ENCODE measurements at regions not wholly inside any gene's neighbourhood (a gene's known extent, or its start where the extent isn't known, plus 50 kb on each side); places are given as distances from the start of the nearest gene placed in this dataset.

- ATAC-seq (peak; percentile 85 to 90), DNase-seq (peak; percentile 35)
- no peaks in the 10 kb centered on the region for H3K9me3 Mint-ChIP-seq
- H3K36me3 Mint-ChIP-seq (ENCODE audit: insufficient read depth) = no peaks in the 10 kb centered on the region
- H3K4me3 Mint-ChIP-seq = peak overlapping the region; percentile 15
- peaks cover 42% of the 10 kb centered on the region for H3K4me1 Mint-ChIP-seq (ENCODE audit: low read depth)
- H3K27me3 Mint-ChIP-seq (ENCODE audit: low read depth) = no peaks in the 10 kb centered on the region
These were observed 71.9 kb upstream of the DUSP5 start for GRCh38 chr10:110425684-110426293.

GRCh38 chr10:110426294-110427181 is 71.2 kb upstream of the DUSP5 start:
- H3K36me3 Mint-ChIP-seq (ENCODE audit: insufficient read depth) = no peaks in the 10 kb centered on the region
- ATAC-seq (no peak), DNase-seq (no peak)
- no peaks in the 10 kb centered on the region for H3K9me3 Mint-ChIP-seq
- peak overlapping the region; percentile 15 for H3K4me3 Mint-ChIP-seq
- no peaks in the 10 kb centered on the region for H3K27me3 Mint-ChIP-seq (ENCODE audit: low read depth)
- H3K4me1 Mint-ChIP-seq (ENCODE audit: low read depth) = peaks cover 36% of the 10 kb centered on the region

GRCh38 chr10:110429301-110429700 is 68.4 kb upstream of the DUSP5 start:
- ATAC-seq = no peak
- Mint-ChIP-seq H3K4me1 (ENCODE audit: low read depth) (peaks cover 37% of the 10 kb centered on the region), H3K27me3 (ENCODE audit: low read depth) (no peaks in the 10 kb centered on the region), H3K4me3 (no peak overlapping the region), H3K9me3 (no peaks in the 10 kb centered on the region), H3K36me3 (ENCODE audit: insufficient read depth) (no peaks in the 10 kb centered on the region)
- DNase-seq = no peak

- no peaks in the 10 kb centered on the region for H3K36me3 Mint-ChIP-seq (ENCODE audit: insufficient read depth)
- H3K27me3 Mint-ChIP-seq (ENCODE audit: low read depth) = no peaks in the 10 kb centered on the region
- no peak for DNase-seq
- no peak overlapping the region for H3K4me3 Mint-ChIP-seq
- H3K9me3 Mint-ChIP-seq = no peaks in the 10 kb centered on the region
- peaks cover 33% of the 10 kb centered on the region for H3K4me1 Mint-ChIP-seq (ENCODE audit: low read depth)
- ATAC-seq = no peak
These were observed 67.1 kb upstream of the DUSP5 start for GRCh38 chr10:110430340-110431273.

GRCh38 chr10:110431659-110432058 is 66.0 kb upstream of the DUSP5 start:
- Mint-ChIP-seq H3K27me3 (ENCODE audit: low read depth) (no peaks in the 10 kb centered on the region), H3K36me3 (ENCODE audit: insufficient read depth) (no peaks in the 10 kb centered on the region), H3K4me1 (ENCODE audit: low read depth) (peaks cover 22% of the 10 kb centered on the region), H3K4me3 (no peak overlapping the region), H3K9me3 (no peaks in the 10 kb centered on the region)
- no peak for DNase-seq
- ATAC-seq = no peak

GRCh38 chr10:110432084-110432483 is 65.6 kb upstream of the DUSP5 start:
- H3K36me3 Mint-ChIP-seq (ENCODE audit: insufficient read depth) = no peaks in the 10 kb centered on the region
- no peak overlapping the region for H3K4me3 Mint-ChIP-seq
- no peaks in the 10 kb centered on the region for H3K9me3 Mint-ChIP-seq
- no peaks in the 10 kb centered on the region for H3K27me3 Mint-ChIP-seq (ENCODE audit: low read depth)
- H3K4me1 Mint-ChIP-seq (ENCODE audit: low read depth) = peaks cover 18% of the 10 kb centered on the region
- ATAC-seq = no peak
- no peak for DNase-seq

- Mint-ChIP-seq H3K4me1 (ENCODE audit: low read depth) (peaks cover 17% of the 10 kb centered on the region), H3K27me3 (ENCODE audit: low read depth) (no peaks in the 10 kb centered on the region), H3K9me3 (no peaks in the 10 kb centered on the region), H3K4me3 (no peak overlapping the region), H3K36me3 (ENCODE audit: insufficient read depth) (no peaks in the 10 kb centered on the region)
- DNase-seq (no peak), ATAC-seq (no peak)
These were observed 64.7 kb upstream of the DUSP5 start for GRCh38 chr10:110432814-110433565.

DNA sequence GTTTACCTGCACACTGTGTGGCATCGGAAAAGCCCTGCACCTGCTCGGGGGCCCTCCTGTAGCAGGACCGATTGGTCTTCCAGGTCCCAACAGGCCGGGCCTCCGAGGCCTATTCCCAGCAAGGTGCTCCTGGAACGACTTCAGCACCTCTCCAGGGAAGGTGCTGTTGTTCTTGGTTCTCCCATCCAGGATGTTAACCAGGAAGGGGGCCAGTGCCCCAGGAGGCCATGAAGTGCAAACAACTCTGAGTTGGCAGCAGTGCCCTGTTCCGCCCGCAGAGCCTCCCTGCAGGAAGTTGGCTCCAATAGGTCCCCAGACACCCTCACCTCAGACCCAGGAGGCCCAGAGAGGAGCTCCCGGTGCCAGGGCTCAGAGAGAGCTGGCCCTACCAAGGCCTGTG is 64.0 kb upstream of the DUSP5 start:
- Mint-ChIP-seq H3K36me3 (ENCODE audit: insufficient read depth) (no peaks in the 10 kb centered on the region), H3K4me1 (ENCODE audit: low read depth) (peaks cover 15% of the 10 kb centered on the region), H3K27me3 (ENCODE audit: low read depth) (no peaks in the 10 kb centered on the region), H3K4me3 (no peak overlapping the region), H3K9me3 (no peaks in the 10 kb centered on the region)
- ATAC-seq (no peak), DNase-seq (no peak)

GRCh38 chr10:110434489-110435096 is 63.1 kb upstream of the DUSP5 start:
- Mint-ChIP-seq H3K4me1 (ENCODE audit: low read depth) (peaks cover 10% of the 10 kb centered on the region), H3K4me3 (no peak overlapping the region), H3K36me3 (ENCODE audit: insufficient read depth) (no peaks in the 10 kb centered on the region), H3K27me3 (ENCODE audit: low read depth) (no peaks in the 10 kb centered on the region), H3K9me3 (no peaks in the 10 kb centered on the region)
- DNase-seq (no peak), ATAC-seq (no peak)

DNA sequence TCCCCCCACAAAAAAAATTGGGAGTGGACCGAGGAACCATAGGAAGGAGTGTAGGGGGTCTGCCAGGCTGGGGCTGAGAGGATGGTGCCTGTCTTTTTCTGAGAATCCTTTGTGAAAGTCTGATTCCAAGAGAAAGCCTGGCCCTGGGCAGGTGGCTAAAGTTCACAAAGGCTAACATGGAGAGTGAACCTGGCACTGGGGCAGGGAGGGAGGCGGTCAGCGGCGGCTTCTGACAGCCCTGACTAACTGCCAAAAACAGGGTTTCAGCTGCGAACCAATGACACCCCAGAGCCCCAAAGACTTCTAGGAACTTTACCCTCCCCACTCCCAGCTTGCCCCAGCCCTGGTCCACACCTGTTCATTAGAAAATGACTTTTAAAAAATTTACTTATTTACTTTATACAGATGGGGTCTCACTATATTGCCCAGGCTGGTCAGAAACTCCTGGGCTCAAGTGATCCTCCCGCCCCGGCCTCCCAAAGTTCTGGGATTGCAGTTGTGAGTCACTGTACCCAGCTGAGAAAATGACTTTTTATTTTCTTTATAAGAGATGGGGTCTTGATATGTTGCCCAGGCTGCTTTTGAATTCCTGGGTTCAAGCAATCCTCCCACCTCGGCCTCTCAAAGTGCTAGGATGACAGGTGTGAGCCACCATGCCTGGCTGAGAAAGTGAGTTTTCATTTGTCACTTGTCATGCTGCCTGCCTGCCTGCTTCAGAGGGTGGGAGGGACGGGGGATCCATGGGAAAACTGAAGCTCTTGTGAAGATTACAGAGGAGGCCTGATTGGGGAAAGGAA is 61.0 kb upstream of the DUSP5 start:
- ATAC-seq = no peak
- no peaks in the 10 kb centered on the region for H3K9me3 Mint-ChIP-seq
- H3K4me1 Mint-ChIP-seq (ENCODE audit: low read depth) = peaks cover 7% of the 10 kb centered on the region
- H3K4me3 Mint-ChIP-seq = no peak overlapping the region
- H3K36me3 Mint-ChIP-seq (ENCODE audit: insufficient read depth) = no peaks in the 10 kb centered on the region
- DNase-seq = no peak
- no peaks in the 10 kb centered on the region for H3K27me3 Mint-ChIP-seq (ENCODE audit: low read depth)

DNA sequence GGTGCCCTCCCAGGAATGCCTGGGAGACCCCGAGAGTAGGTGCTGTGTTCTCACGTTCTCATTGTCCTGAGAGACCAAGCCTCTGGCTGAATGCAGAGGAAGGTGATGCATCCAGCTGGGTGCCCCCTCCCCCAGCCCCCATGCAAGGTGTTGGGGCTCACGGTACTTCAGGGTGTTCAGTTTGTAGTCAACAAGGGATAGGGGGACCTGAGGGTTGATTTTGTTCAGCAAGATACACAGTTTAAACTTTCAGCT is 60.4 kb upstream of the DUSP5 start:
- no peak for ATAC-seq
- Mint-ChIP-seq H3K4me3 (no peak overlapping the region), H3K4me1 (ENCODE audit: low read depth) (peaks cover 9% of the 10 kb centered on the region), H3K27me3 (ENCODE audit: low read depth) (no peaks in the 10 kb centered on the region), H3K9me3 (no peaks in the 10 kb centered on the region), H3K36me3 (ENCODE audit: insufficient read depth) (no peaks in the 10 kb centered on the region)
- no peak for DNase-seq

GRCh38 chr10:110437761-110438341 is 59.9 kb upstream of the DUSP5 start:
- no peak for DNase-seq
- Mint-ChIP-seq H3K9me3 (no peaks in the 10 kb centered on the region), H3K4me3 (no peak overlapping the region), H3K4me1 (ENCODE audit: low read depth) (peaks cover 9% of the 10 kb centered on the region), H3K36me3 (ENCODE audit: insufficient read depth) (no peaks in the 10 kb centered on the region), H3K27me3 (ENCODE audit: low read depth) (no peaks in the 10 kb centered on the region)
- ATAC-seq = no peak

GRCh38 chr10:110442746-110443145 is 55.0 kb upstream of the DUSP5 start:
- DNase-seq (no peak), ATAC-seq (no peak)
- H3K4me3 Mint-ChIP-seq = no peak overlapping the region
- no peaks in the 10 kb centered on the region for H3K27me3 Mint-ChIP-seq (ENCODE audit: low read depth)
- no peaks in the 10 kb centered on the region for H3K9me3 Mint-ChIP-seq
- H3K4me1 Mint-ChIP-seq (ENCODE audit: low read depth) = peaks cover 9% of the 10 kb centered on the region
- no peaks in the 10 kb centered on the region for H3K36me3 Mint-ChIP-seq (ENCODE audit: insufficient read depth)
